GM10266 (cell line): ENCODE measurements at regions not wholly inside any gene's neighbourhood (a gene's known extent, or its start where the extent isn't known, plus 50 kb on each side); places are given as distances from the start of the nearest gene placed in this dataset.

Experiments used
- DNase-seq: peaks from one replicate; pipeline ENCODE4 v3.0.0; 2012; ENCODE audit errors: extremely low spot score
- CTCF ChIP-seq: IDR thresholded peaks from 2 replicates; pipeline ENCODE4 v1.5.1; 2012; ENCODE audit warnings: mild to moderate bottlenecking, low read depth; ENCODE audit not compliant: control insufficient read depth, insufficient read depth; ENCODE audit errors: missing control alignments

GRCh38 chr20:50242548-50242862 is 51.9 kb downstream of the CEBPB start:
- DNase-seq = no peak
- TF ChIP-seq CTCF = no peak

GRCh38 chr20:50242863-50243609 is 52.4 kb downstream of the CEBPB start:
- TF ChIP-seq CTCF = no peak
- no peak for DNase-seq

GRCh38 chr20:50243610-50244351 is 53.2 kb downstream of the CEBPB start:
- no peak for DNase-seq
- TF ChIP-seq CTCF = no peak

GRCh38 chr20:50244352-50245149 is 53.9 kb downstream of the CEBPB start:
- no peak for DNase-seq
- TF ChIP-seq CTCF = no peak

GRCh38 chr20:50245498-50246366 is 55.1 kb downstream of the CEBPB start:
- DNase-seq = no peak
- no peak for TF ChIP-seq CTCF

- TF ChIP-seq CTCF = no peak
- no peak for DNase-seq
Measured at GRCh38 chr20:50246367-50247195, 56.0 kb downstream of the CEBPB start.
